K562 (cell line): ENCODE measurements at regions not wholly inside any gene's neighbourhood (a gene's known extent, or its start where the extent isn't known, plus 50 kb on each side); places are given as distances from the start of the nearest gene placed in this dataset.

ENCODE experiments used
- ATAC-seq: fragments of 200-7000 bp; cut with Tn5 transposase; 3 replicates; pipeline ENCODE4 v1.9.1; 2020; ENCODE audit warnings: moderate library complexity
- BruUV-seq: library from RNA; stranded (reverse); fragments of 400-500 nt; replicated peaks from 2 replicates; lab custom pipeline; 2021; lab: Mats Ljungman, UMichigan
- CTCF ChIA-PET: fragments of 300-600 bp; formaldehyde crosslinking; extraction: SDS; loops from one replicate; lab custom pipeline; 2021; ENCODE audit warnings: low intra/inter-chr PET ratio; lab: Yijun Ruan, JAX
- POLR2A ChIA-PET: fragments of 300-600, 350-650 bp; sonication (Branson Sonifier 250); formaldehyde crosslinking; extraction: SDS; loops from one replicate; lab custom pipeline; 2021; ENCODE audit warnings: antibody characterized with exemption, inconsistent platforms; lab: Yijun Ruan, JAX
- DNase-seq, 4 experiments: peaks; one replicate each; pipeline versions ENCODE4 v3.0.0 to v3.0.0-alpha.2; 2011 to 2018; ENCODE audit warnings: low spot score in 3 of 4, mixed read lengths in 3 of 4; ENCODE audit errors: extremely low read depth in 1 of 4
- FAIRE-seq: peaks from 2 replicates; lab custom pipeline; 2011; peaks lifted over from hg19 to GRCh38; lab: Jason Lieb, UNC
- H2AFZ ChIP-seq: 2 replicates; pipeline ENCODE4 v1.6.0; 2011; ENCODE audit warnings: low read depth, low read length, control low read depth, inconsistent platforms
- H3K27ac ChIP-seq: fragments of 200-600 bp; 3 replicates; pipeline ENCODE4 v1.8.0; 2011; ENCODE audit warnings: low read depth, mild to moderate bottlenecking, control low read depth, inconsistent platforms, low read length, moderate library complexity, mixed read lengths; ENCODE audit errors: extremely low read depth
- H3K27me3 ChIP-seq, 2 experiments: fragments of 300-600 bp in 1 of 2; 2 replicates in 1 of 2; 3 replicates in 1 of 2; pipeline versions ENCODE4 v1.6.0 to v1.8.0; 2011; ENCODE audit warnings: inconsistent platforms in 2 of 2, low read length in 2 of 2, mild to moderate bottlenecking in 1 of 2, mixed read lengths in 1 of 2, moderate library complexity in 1 of 2; ENCODE audit not compliant: control insufficient read depth in 2 of 2, insufficient read depth in 2 of 2
- H3K36me3 ChIP-seq: fragments of 300-600 bp; 3 replicates; pipeline ENCODE4 v1.8.0; 2011; ENCODE audit warnings: mild to moderate bottlenecking, low read length, inconsistent platforms; ENCODE audit not compliant: control insufficient read depth, insufficient read depth
- H3K4me1 ChIP-seq, 2 experiments: fragments of 200-600 bp in 1 of 2; replicated peaks in 1 of 2; 2 replicates in 1 of 2; 3 replicates in 1 of 2; pipeline versions ENCODE4 v1.5.1 to v1.8.0; 2011; ENCODE audit warnings: inconsistent platforms in 2 of 2, low read length in 2 of 2, mild to moderate bottlenecking in 1 of 2, mixed read lengths in 1 of 2, moderate library complexity in 1 of 2; ENCODE audit not compliant: control insufficient read depth in 2 of 2, insufficient read depth in 2 of 2
- H3K4me2 ChIP-seq: 2 replicates; pipeline ENCODE4 v1.6.1; 2011; ENCODE audit warnings: low read length, control low read depth, inconsistent platforms, mixed read lengths; ENCODE audit not compliant: insufficient read depth
- H3K4me3 ChIP-seq: fragments of 200-600 bp; sonication (generic), shearing (Covaris generic); 2 replicates; pipeline ENCODE4 v1.5.1; 2016; ENCODE audit warnings: control low read depth, inconsistent platforms
- H3K79me2 ChIP-seq: fragments of 200-600 bp; 3 replicates; pipeline ENCODE4 v1.8.0; 2011; ENCODE audit warnings: low read length, inconsistent platforms; ENCODE audit not compliant: control insufficient read depth, insufficient read depth
- H3K9ac ChIP-seq, 2 experiments: 2 replicates each; pipeline versions ENCODE4 v1.6.0 to v1.6.1; 2011; ENCODE audit warnings: low read depth in 2 of 2, low read length in 2 of 2, control low read depth in 1 of 2, inconsistent platforms in 1 of 2, mild to moderate bottlenecking in 1 of 2, mixed read lengths in 1 of 2; ENCODE audit not compliant: insufficient read depth in 1 of 2
- H3K9me1 ChIP-seq: one replicate; pipeline ENCODE4 v1.6.0; 2011; ENCODE audit warnings: inconsistent platforms, mild to moderate bottlenecking, low read length, moderate library complexity; ENCODE audit not compliant: control insufficient read depth, insufficient read depth
- H3K9me3 ChIP-seq: replicated peaks from 2 replicates; pipeline ENCODE4 v1.5.1; 2011; ENCODE audit warnings: low read depth, low read length, inconsistent platforms; ENCODE audit not compliant: control insufficient read depth, insufficient read depth
- H4K20me1 ChIP-seq: replicated peaks from 2 replicates; pipeline ENCODE4 v1.6.1; 2011; ENCODE audit warnings: low read length, inconsistent platforms, mixed read lengths; ENCODE audit not compliant: control insufficient read depth, insufficient read depth
- MAFF ChIP-seq: IDR thresholded peaks from 2 replicates; pipeline ENCODE4 v1.6.1; 2012; ENCODE audit warnings: low read length, improper control_type of control experiment
- POLR2A ChIP-seq: fragments of 450-650 bp; conservative IDR thresholded peaks from 2 replicates; pipeline ENCODE4 v1.6.1; 2016
- POLR3A ChIP-seq: IDR thresholded peaks from 2 replicates; pipeline ENCODE4 v1.6.1; 2011; ENCODE audit warnings: borderline replicate concordance, mild to moderate bottlenecking, moderate library complexity; ENCODE audit not compliant: insufficient read length, insufficient read depth; ENCODE audit errors: extremely low read depth
- SLC30A9 ChIP-seq: fragments of 250-450 bp; sonication (Bioruptor Pico); IDR thresholded peaks from 2 replicates; pipeline ENCODE4 v1.8.0; 2022; ENCODE audit warnings: mild to moderate bottlenecking, moderate library complexity
- ZFP36 ChIP-seq: fragments of 150-350 bp; IDR thresholded peaks from 2 replicates; pipeline ENCODE4 v1.6.1; 2018; ENCODE audit warnings: low read length, low read depth; ENCODE audit not compliant: partially characterized antibody
- ZNF316 ChIP-seq: fragments of 450-650 bp; IDR thresholded peaks from 2 replicates; pipeline ENCODE4 v1.6.1; 2016
- WGBS: fragments of 100-300 bp; shearing (Covaris generic); methylation state at CpG from one replicate; pipeline ENCODE4 v1.1.6; 2016; ENCODE audit warnings: low coverage, mixed read lengths; ENCODE audit not compliant: insufficient coverage; ENCODE audit errors: missing lambda C conversion rate; 5-methylcytosine and 5-hydroxymethylcytosine counted together
- in situ Hi-C: fragments of 300-500 bp; cut with MboI; formaldehyde crosslinking; loops from 4 replicates; pipeline ENCODE4 v1.15.0; 2018; ENCODE audit warnings: inconsistent platforms, mixed read lengths
- intact Hi-C: fragments of 100-400 bp; cut with micrococcal nuclease; formaldehyde crosslinking; loops from 2 replicates; pipeline ENCODE4 v1.14.2; 2022
- TF ChIP-seq, protein P1 (sequence below): fragments of 450-650 bp; conservative IDR thresholded peaks from 2 replicates; pipeline ENCODE4 v1.6.1; 2016; ENCODE audit warnings: missing genetic modification characterization, low read depth, mild to moderate bottlenecking, control low read depth, missing compliant biosample characterization
- TF ChIP-seq, protein P2 (sequence below): fragments of 450-650 bp; IDR thresholded peaks from 2 replicates; pipeline ENCODE4 v1.6.1; 2016; ENCODE audit warnings: mild to moderate bottlenecking, moderate library complexity

DNA sequence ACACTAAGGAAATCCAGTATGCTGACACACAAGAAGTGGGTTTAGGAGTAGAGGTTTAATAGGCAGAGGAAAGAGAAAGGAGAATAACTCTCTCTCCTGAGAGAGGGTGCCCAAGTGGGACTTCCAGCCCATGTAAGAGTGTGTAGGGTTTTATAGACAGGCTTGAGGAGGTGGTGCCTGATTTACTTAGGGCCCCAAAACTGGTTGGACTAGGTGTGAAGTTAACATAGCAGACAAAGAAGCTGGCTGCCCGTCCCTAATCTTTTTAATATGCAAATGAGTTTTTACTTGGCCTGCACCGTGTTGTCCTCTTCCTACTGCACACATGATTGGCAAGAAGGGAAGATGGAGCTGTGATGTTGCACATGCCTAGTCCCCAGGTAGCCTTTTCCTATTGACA, 752.5 kb upstream of the SLITRK5 start (continued):
- no peak for TF ChIP-seq SLC30A9 (CRISPR knock-in tag)
- TF ChIP-seq, all 486 proteins: peak for 0

DNA sequence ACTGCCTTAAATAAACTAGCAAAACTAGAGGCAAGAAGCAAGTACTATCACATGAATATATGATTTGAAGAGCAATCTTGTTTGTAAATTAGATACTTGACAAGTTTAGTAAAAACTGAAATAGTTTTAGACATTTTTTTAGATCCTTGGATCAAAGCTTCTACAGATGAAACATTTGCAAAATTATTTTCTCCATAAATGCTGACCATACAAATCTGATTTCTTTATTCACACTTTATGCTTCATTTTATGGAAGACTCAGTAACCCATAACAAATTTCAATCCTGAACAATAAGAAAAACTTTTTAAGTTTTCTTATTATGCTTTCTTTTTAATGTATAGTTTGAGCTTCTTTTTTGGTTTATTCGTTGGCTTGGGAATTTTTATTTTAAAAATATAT, 750.2 kb upstream of the SLITRK5 start:
- Histone ChIP-seq H3K4me2 (no peak overlapping the region), H3K9me1 (no peaks in the 10 kb centered on the region), H3K9ac (no peak overlapping the region), H3K27ac (no peak overlapping the region), H3K27me3 (no peaks in the 10 kb centered on the region), H2AFZ (no peak overlapping the region), H3K4me1 (no peaks in the 10 kb centered on the region), H3K79me2 (no peaks in the 10 kb centered on the region), H4K20me1 (no peaks in the 10 kb centered on the region), H3K36me3 (no peaks in the 10 kb centered on the region), H3K9me3 (no peaks in the 10 kb centered on the region), H3K4me3 (no peak overlapping the region)
- in situ Hi-C loops (no loop called here), intact Hi-C loops (no loop called here)
- no peak for ATAC-seq
- DNase-seq, result no peak
- ChIA-PET CTCF (no interaction called here), POLR2A (no interaction called here)
- peak; percentile 41; the same call in 1 of the 2 replicates for TF ChIP-seq MAFF
- TF ChIP-seq ZFP36, result no peak
- TF ChIP-seq, protein P1, sequence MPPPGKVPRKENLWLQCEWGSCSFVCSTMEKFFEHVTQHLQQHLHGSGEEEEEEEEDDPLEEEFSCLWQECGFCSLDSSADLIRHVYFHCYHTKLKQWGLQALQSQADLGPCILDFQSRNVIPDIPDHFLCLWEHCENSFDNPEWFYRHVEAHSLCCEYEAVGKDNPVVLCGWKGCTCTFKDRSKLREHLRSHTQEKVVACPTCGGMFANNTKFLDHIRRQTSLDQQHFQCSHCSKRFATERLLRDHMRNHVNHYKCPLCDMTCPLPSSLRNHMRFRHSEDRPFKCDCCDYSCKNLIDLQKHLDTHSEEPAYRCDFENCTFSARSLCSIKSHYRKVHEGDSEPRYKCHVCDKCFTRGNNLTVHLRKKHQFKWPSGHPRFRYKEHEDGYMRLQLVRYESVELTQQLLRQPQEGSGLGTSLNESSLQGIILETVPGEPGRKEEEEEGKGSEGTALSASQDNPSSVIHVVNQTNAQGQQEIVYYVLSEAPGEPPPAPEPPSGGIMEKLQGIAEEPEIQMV (tag), result no peak
- no peak for TF ChIP-seq POLR3A
- no peak for TF ChIP-seq POLR2A
- TF ChIP-seq, protein P2, sequence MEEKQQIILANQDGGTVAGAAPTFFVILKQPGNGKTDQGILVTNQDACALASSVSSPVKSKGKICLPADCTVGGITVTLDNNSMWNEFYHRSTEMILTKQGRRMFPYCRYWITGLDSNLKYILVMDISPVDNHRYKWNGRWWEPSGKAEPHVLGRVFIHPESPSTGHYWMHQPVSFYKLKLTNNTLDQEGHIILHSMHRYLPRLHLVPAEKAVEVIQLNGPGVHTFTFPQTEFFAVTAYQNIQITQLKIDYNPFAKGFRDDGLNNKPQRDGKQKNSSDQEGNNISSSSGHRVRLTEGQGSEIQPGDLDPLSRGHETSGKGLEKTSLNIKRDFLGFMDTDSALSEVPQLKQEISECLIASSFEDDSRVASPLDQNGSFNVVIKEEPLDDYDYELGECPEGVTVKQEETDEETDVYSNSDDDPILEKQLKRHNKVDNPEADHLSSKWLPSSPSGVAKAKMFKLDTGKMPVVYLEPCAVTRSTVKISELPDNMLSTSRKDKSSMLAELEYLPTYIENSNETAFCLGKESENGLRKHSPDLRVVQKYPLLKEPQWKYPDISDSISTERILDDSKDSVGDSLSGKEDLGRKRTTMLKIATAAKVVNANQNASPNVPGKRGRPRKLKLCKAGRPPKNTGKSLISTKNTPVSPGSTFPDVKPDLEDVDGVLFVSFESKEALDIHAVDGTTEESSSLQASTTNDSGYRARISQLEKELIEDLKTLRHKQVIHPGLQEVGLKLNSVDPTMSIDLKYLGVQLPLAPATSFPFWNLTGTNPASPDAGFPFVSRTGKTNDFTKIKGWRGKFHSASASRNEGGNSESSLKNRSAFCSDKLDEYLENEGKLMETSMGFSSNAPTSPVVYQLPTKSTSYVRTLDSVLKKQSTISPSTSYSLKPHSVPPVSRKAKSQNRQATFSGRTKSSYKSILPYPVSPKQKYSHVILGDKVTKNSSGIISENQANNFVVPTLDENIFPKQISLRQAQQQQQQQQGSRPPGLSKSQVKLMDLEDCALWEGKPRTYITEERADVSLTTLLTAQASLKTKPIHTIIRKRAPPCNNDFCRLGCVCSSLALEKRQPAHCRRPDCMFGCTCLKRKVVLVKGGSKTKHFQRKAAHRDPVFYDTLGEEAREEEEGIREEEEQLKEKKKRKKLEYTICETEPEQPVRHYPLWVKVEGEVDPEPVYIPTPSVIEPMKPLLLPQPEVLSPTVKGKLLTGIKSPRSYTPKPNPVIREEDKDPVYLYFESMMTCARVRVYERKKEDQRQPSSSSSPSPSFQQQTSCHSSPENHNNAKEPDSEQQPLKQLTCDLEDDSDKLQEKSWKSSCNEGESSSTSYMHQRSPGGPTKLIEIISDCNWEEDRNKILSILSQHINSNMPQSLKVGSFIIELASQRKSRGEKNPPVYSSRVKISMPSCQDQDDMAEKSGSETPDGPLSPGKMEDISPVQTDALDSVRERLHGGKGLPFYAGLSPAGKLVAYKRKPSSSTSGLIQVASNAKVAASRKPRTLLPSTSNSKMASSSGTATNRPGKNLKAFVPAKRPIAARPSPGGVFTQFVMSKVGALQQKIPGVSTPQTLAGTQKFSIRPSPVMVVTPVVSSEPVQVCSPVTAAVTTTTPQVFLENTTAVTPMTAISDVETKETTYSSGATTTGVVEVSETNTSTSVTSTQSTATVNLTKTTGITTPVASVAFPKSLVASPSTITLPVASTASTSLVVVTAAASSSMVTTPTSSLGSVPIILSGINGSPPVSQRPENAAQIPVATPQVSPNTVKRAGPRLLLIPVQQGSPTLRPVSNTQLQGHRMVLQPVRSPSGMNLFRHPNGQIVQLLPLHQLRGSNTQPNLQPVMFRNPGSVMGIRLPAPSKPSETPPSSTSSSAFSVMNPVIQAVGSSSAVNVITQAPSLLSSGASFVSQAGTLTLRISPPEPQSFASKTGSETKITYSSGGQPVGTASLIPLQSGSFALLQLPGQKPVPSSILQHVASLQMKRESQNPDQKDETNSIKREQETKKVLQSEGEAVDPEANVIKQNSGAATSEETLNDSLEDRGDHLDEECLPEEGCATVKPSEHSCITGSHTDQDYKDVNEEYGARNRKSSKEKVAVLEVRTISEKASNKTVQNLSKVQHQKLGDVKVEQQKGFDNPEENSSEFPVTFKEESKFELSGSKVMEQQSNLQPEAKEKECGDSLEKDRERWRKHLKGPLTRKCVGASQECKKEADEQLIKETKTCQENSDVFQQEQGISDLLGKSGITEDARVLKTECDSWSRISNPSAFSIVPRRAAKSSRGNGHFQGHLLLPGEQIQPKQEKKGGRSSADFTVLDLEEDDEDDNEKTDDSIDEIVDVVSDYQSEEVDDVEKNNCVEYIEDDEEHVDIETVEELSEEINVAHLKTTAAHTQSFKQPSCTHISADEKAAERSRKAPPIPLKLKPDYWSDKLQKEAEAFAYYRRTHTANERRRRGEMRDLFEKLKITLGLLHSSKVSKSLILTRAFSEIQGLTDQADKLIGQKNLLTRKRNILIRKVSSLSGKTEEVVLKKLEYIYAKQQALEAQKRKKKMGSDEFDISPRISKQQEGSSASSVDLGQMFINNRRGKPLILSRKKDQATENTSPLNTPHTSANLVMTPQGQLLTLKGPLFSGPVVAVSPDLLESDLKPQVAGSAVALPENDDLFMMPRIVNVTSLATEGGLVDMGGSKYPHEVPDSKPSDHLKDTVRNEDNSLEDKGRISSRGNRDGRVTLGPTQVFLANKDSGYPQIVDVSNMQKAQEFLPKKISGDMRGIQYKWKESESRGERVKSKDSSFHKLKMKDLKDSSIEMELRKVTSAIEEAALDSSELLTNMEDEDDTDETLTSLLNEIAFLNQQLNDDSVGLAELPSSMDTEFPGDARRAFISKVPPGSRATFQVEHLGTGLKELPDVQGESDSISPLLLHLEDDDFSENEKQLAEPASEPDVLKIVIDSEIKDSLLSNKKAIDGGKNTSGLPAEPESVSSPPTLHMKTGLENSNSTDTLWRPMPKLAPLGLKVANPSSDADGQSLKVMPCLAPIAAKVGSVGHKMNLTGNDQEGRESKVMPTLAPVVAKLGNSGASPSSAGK, result no peak
- TF ChIP-seq ZNF316, result peak; percentile 74
- WGBS, result 0% methylated on average over 1 of the region's 1 CpG
- FAIRE-seq, result no peak
- no TSS peak for BruUV-seq
